Thymus (tissue), 11 donors: ENCODE measurements at regions not wholly inside any gene's neighbourhood (a gene's known extent, or its start where the extent isn't known, plus 50 kb on each side); places are given as distances from the start of the nearest gene placed in this dataset.

Source experiments
- DNase-seq, 9 donors: peaks; one replicate each; pipeline ENCODE4 v3.0.0-alpha.2; 2013; ENCODE audit warnings: low spot score in 9 of 9, low read depth in 6 of 9, missing footprints in 1 of 9
- H3K27ac ChIP-seq, 2 donors: one replicate each; pipeline ENCODE4 v1.5.1; 2013; ENCODE audit warnings: control low read depth in 1 of 2, low read depth in 1 of 2, low read length in 1 of 2, mild to moderate bottlenecking in 1 of 2, moderate library complexity in 1 of 2
- H3K27me3 ChIP-seq, 2 donors: one replicate each; pipeline ENCODE4 v1.5.1; 2013; ENCODE audit warnings: low read length in 1 of 2; ENCODE audit not compliant: control insufficient read depth in 2 of 2, insufficient read depth in 1 of 2
- H3K36me3 ChIP-seq, 2 donors: one replicate each; pipeline ENCODE4 v1.5.1; 2013; ENCODE audit warnings: low read length in 1 of 2, mild to moderate bottlenecking in 1 of 2, moderate library complexity in 1 of 2; ENCODE audit not compliant: control insufficient read depth in 2 of 2, insufficient read depth in 2 of 2
- H3K4me1 ChIP-seq, 2 donors: one replicate each; pipeline ENCODE4 v1.5.1; 2013; ENCODE audit warnings: low read length in 2 of 2; ENCODE audit not compliant: control insufficient read depth in 2 of 2, insufficient read depth in 2 of 2
- H3K4me3 ChIP-seq, 2 donors: one replicate each; pipeline ENCODE4 v1.5.1; 2013; ENCODE audit warnings: low read length in 2 of 2, control low read depth in 1 of 2, mild to moderate bottlenecking in 1 of 2
- H3K9me3 ChIP-seq, 2 donors: one replicate each; pipeline ENCODE4 v1.5.1; 2013; ENCODE audit warnings: low read length in 1 of 2, mild to moderate bottlenecking in 1 of 2; ENCODE audit not compliant: control insufficient read depth in 2 of 2, insufficient read depth in 1 of 2
- WGBS: extraction: QIAGEN DNeasy Blood & Tissue Kit; methylation state at CpG from one replicate; pipeline ENCODE4 v1.1.7; 2013; 5-methylcytosine and 5-hydroxymethylcytosine counted together
- donor health status: healthy.

DNA sequence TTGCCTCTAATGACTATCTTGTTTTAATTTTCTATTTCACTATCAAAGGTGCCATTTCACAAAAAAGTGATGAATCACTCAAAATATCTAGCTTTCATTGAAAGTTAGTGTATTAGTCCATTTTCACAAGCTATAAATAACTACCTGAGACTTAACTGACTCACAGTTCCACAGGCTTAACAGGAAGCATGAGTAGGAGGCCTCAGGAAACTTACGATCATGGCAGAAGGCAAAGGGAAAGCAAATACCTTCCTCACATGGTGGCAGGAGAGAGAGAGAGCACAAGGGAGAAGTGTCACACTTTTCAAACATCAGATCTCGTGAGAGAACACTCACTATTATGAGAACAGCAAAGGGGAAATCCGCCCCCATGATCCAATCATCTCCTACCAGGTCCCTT is 1220.4 kb upstream of the ZEB2 start:
- no peak for DNase-seq
- Histone ChIP-seq H3K27me3 (no peaks in the 10 kb centered on the region), H3K9me3 (no peaks in the 10 kb centered on the region), H3K4me3 (no peak overlapping the region), H3K36me3 (no peaks in the 10 kb centered on the region), H3K27ac (no peak overlapping the region), H3K4me1 (no peaks in the 10 kb centered on the region)
- 93% methylated on average over 3 of the region's 3 CpGs for WGBS

DNA sequence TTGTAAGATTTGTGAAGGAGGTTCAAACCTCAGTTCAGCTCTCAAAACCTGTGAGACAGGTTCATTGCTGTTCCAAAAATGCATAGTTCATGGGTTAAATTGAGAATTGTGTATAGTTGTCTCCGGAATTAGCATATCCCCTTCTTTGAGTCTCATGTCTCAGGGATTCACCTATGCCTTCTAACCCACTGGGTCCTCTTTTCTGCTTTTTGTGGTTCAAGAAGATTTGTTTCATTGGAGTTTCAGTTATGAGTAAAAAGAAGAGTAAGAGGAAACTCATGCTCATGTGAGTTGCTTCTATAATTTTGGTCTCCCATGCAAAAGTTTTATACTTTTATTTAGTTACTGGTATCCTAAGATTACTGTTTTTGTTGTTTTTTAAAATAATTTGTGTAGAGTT is 1219.8 kb upstream of the ZEB2 start:
- H3K4me3 ChIP-seq, result no peak overlapping the region
- no peaks in the 10 kb centered on the region for H3K27me3 ChIP-seq
- H3K36me3 ChIP-seq, result no peaks in the 10 kb centered on the region
- H3K4me1 ChIP-seq, result no peaks in the 10 kb centered on the region
- 94% methylated on average over 1 of the region's 1 CpG for WGBS
- H3K9me3 ChIP-seq, result no peaks in the 10 kb centered on the region
- no peak overlapping the region for H3K27ac ChIP-seq
- no peak for DNase-seq

DNA sequence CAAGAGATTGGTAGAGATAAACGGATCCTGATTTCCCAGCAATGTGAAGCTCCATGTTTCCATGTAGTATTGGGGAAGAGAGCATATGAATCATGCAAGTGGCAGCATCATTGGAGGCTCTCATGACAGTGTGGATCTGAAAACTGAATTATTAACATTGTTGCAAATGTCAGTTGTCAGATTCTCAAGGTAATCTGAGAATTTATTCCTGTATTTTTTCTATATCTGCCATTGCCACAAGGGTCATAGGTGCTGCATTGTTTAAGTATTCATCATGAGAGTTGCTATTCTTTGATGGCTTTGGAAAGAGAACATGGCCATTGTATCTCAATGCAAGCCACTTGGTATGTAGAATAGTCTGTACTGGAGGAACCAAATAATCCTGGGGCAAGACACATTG is 1217.0 kb upstream of the ZEB2 start:
- 96% methylated on average over 1 of the region's 1 CpG for WGBS
- Histone ChIP-seq H3K27me3 (no peaks in the 10 kb centered on the region), H3K4me3 (no peak overlapping the region), H3K9me3 (no peaks in the 10 kb centered on the region), H3K4me1 (no peaks in the 10 kb centered on the region), H3K36me3 (no peaks in the 10 kb centered on the region), H3K27ac (no peak overlapping the region)
- no peak for DNase-seq

DNA sequence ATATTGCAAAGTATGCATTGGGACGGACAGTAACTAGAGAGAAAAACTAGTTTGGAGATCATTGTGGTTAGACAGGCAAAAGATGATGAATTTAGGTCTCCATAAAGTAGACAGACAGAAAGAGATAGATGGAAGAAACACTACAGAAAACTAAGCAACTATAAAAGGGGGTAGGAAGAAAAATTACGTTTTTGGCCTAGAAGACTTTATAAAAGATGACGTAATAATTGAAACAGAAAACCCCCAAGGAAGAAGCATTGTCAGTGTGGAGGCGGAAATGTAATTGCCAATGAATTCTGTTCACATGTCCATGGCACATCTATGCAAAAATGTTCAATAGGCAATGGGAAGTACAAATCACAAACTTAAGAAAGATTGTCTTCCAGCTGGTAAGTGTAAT is 1211.5 kb upstream of the ZEB2 start:
- H3K27me3 ChIP-seq, result no peaks in the 10 kb centered on the region
- 99% methylated on average over 4 of the region's 4 CpGs for WGBS

DNA sequence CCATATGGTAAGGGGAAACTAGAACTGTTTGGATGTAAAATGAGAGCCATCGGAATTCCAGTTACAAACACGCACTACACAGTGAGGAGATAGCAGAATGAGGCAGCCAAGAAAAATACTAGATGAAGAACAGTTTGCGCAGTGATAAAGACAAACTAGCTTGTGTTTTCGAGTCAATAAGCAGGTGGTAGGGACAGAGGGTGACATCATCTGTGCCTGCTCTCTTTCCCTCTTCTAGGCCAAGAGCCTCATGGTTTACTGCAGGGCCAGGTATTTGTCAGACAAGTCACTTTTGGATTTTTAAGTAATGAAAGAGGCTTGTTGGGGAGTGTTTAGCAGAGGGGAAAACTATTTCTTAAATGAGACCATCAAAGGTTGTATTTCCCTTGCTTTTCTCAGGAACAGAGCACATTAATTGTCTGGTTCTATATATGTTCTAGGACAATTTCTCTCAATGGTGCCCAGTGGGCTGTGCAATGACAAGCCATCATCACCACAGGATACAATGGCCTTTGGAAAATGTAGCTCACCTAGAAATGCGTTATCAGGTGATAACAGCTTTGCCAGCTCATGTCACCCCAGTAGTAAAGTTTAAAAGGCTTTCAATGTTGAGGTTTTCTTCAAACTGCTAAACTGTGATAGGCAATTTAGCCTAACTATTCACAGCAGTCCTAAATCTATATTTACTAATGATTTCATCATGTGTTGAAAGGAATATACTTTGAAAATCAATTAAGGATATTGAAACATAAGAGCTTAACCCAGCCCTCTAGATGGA is 1210.3 kb upstream of the ZEB2 start:
- Histone ChIP-seq H3K4me1 (no peaks in the 10 kb centered on the region), H3K36me3 (no peaks in the 10 kb centered on the region), H3K9me3 (no peaks in the 10 kb centered on the region), H3K27me3 (no peaks in the 10 kb centered on the region), H3K4me3 (no peak overlapping the region), H3K27ac (no peak overlapping the region)
- WGBS, result 97% methylated on average over 5 of the region's 5 CpGs
- DNase-seq, result no peak

More for the DNA sequence above, 1211.5 kb upstream of the ZEB2 start:
- Histone ChIP-seq H3K9me3 (no peaks in the 10 kb centered on the region), H3K36me3 (no peaks in the 10 kb centered on the region), H3K4me3 (no peak overlapping the region), H3K4me1 (no peaks in the 10 kb centered on the region), H3K27ac (no peak overlapping the region)
- no peak for DNase-seq

DNA sequence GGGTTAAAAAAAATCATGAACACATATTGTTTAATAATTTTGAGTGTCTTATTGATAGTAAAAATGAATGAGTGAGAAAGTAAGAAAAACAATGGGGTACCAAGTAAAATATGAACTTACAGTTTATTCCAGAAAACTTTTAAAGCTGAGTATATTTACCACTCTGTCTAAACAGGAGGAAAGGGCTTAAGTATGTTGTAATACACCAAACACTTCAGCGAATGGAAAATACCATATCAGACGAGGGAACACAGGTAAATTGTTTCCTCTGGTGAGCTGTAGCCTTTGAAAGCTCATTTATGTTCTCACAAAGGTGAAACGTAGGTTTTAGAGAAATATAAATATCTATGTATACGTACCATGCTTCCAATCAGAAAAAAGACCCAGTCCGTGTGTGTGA is 1209.6 kb upstream of the ZEB2 start:
- no peak overlapping the region for H3K4me3 ChIP-seq
- WGBS, result 87% methylated on average over 5 of the region's 5 CpGs
- H3K4me1 ChIP-seq, result no peaks in the 10 kb centered on the region
- no peaks in the 10 kb centered on the region for H3K36me3 ChIP-seq
- DNase-seq, result no peak
- no peaks in the 10 kb centered on the region for H3K27me3 ChIP-seq
- no peaks in the 10 kb centered on the region for H3K9me3 ChIP-seq
- no peak overlapping the region for H3K27ac ChIP-seq

DNA sequence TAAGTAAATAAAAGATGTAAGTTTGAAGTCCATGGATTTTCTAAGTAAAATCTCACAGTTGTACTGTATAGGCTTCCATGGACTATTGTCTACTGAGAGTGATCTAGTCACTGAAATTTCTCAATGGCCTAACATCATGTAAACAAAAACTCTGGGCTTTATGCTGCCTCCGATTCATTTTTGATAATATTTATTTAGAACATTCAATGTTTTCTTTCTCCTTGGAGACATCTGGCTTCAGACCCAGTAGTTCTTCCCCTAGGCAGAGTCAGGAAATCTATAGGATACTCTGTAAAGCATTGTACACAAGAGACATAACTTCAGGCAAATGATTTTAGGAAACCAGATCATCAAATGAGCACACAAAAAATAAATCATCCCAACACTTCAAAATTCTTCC is 1208.6 kb upstream of the ZEB2 start:
- Histone ChIP-seq H3K9me3 (no peaks in the 10 kb centered on the region), H3K36me3 (no peaks in the 10 kb centered on the region), H3K27ac (no peak overlapping the region), H3K4me1 (no peaks in the 10 kb centered on the region), H3K4me3 (no peak overlapping the region), H3K27me3 (no peaks in the 10 kb centered on the region)
- 94% methylated on average over 1 of the region's 1 CpG for WGBS
- DNase-seq, result no peak

DNA sequence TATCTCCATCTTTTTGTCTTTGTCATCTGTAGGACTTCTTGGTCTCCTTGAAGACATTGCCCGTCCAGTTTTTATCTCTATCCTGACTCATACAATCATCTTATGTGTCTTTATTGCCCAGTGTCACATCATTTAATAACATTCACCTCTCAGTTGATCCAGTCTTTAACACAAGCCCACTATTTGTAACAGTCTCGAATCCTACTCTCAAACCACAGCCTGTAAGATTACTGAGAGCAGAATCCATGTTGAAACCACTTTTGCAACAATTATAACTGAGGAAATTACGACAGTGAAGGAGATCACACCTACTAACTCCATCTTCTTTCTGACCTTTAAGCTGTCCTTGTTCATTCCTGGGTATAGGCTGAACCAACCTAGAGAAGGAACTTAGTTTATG is 1206.0 kb upstream of the ZEB2 start:
- no peaks in the 10 kb centered on the region for H3K4me1 ChIP-seq
- H3K4me3 ChIP-seq, result no peak overlapping the region
- H3K36me3 ChIP-seq, result no peaks in the 10 kb centered on the region
- 94% methylated on average over 3 of the region's 3 CpGs for WGBS
- H3K27ac ChIP-seq, result no peak overlapping the region
- no peaks in the 10 kb centered on the region for H3K9me3 ChIP-seq
- H3K27me3 ChIP-seq, result no peaks in the 10 kb centered on the region
- no peak for DNase-seq

DNA sequence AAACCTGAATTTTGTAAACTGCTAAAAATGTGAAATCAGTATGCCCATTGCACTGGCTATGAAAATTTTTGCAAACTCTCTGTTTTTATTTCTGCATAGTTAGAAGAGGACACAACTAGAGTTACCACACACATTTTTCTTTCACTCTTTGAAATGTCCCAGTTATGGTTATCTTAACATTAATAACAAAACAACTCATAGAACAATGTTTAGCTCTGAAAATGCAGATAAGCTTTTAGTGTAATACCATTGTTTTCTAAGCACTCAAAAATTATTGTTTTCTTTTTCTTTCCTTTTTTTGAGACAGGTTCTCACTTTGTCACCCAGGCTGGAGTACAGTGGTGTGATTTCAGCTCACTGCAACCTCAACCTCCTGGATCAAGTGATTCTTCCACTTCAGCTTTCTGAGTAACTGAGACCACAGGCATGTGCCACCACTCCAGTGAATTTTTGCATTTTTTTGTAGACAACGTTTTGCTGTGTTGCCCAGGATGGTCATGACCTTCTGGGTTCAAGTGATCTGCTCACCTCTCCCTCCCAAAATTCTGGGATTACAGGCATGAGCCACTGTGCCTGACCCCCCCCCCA is 1204.5 kb upstream of the ZEB2 start:
- no peaks in the 10 kb centered on the region for H3K27me3 ChIP-seq
- H3K4me1 ChIP-seq, result no peaks in the 10 kb centered on the region
- H3K9me3 ChIP-seq, result no peaks in the 10 kb centered on the region
- 14% methylated on average over 1 of the region's 1 CpG for WGBS
- no peaks in the 10 kb centered on the region for H3K36me3 ChIP-seq
- H3K4me3 ChIP-seq, result no peak overlapping the region
- H3K27ac ChIP-seq, result no peak overlapping the region
- no peak for DNase-seq
